IMR-90 (cell line): ENCODE measurements at regions not wholly inside any gene's neighbourhood (a gene's known extent, or its start where the extent isn't known, plus 50 kb on each side); places are given as distances from the start of the nearest gene placed in this dataset.

Source experiments
- ATAC-seq: fragments of 200-7000 bp; cut with Tn5 transposase; 2 replicates; pipeline ENCODE4 v1.9.1; 2020; ENCODE audit warnings: low read depth, mild to moderate bottlenecking, moderate library complexity
- BruUV-seq: library from RNA; stranded (reverse); fragments of 400-500 nt; replicated peaks from 2 replicates; lab custom pipeline; 2021; lab: Mats Ljungman, UMichigan
- CTCF ChIA-PET: fragments of 300-600 bp; formaldehyde crosslinking; extraction: SDS; loops from one replicate; lab custom pipeline; 2021; ENCODE audit warnings: antibody characterized with exemption; lab: Yijun Ruan, JAX
- POLR2A ChIA-PET: fragments of 300-600 bp; sonication (Branson Sonifier 250); formaldehyde crosslinking; loops from one replicate; lab custom pipeline; 2022; ENCODE audit warnings: antibody characterized with exemption; ENCODE audit not compliant: unreplicated experiment; lab: Charles Lee
- DNase-seq: peaks from one replicate; pipeline ENCODE4 v3.0.0; 2013
- H2AFZ ChIP-seq: replicated peaks from 2 replicates; pipeline ENCODE3; 2013; ENCODE audit warnings: low read length, mild to moderate bottlenecking; ENCODE audit not compliant: poor library complexity
- H2AK5ac ChIP-seq: 2 replicates; pipeline ENCODE4 v1.6.1; 2013; ENCODE audit warnings: low read depth, low read length, inconsistent platforms
- H2AK9ac ChIP-seq: replicated peaks from 2 replicates; pipeline ENCODE3; 2013; ENCODE audit warnings: mild to moderate bottlenecking, low read depth, low read length, moderate library complexity; ENCODE audit not compliant: poor library complexity
- H2BK120ac ChIP-seq: 2 replicates; pipeline ENCODE4 v1.6.1; 2013; ENCODE audit warnings: low read depth, low read length, inconsistent platforms
- H2BK15ac ChIP-seq: 3 replicates; pipeline ENCODE4 v1.6.1; 2013; ENCODE audit warnings: low read depth, low read length, inconsistent platforms
- H2BK20ac ChIP-seq: 2 replicates; pipeline ENCODE4 v1.6.1; 2013; ENCODE audit warnings: low read depth, mild to moderate bottlenecking, inconsistent platforms, low read length, moderate library complexity
- H2BK5ac ChIP-seq: 2 replicates; pipeline ENCODE4 v1.6.1; 2013; ENCODE audit warnings: mild to moderate bottlenecking, low read depth, low read length, inconsistent platforms; ENCODE audit not compliant: poor library complexity, severe bottlenecking
- H3K14ac ChIP-seq: replicated peaks from 2 replicates; pipeline ENCODE4 v1.6.1; 2013; ENCODE audit warnings: low read depth, low read length, inconsistent platforms
- H3K18ac ChIP-seq: 2 replicates; pipeline ENCODE4 v1.6.1; 2013; ENCODE audit warnings: low read depth, low read length, control low read depth
- H3K23ac ChIP-seq: 2 replicates; pipeline ENCODE4 v1.6.1; 2013; ENCODE audit warnings: low read depth, low read length, inconsistent platforms
- H3K27ac ChIP-seq: 2 replicates; pipeline ENCODE4 v1.5.1; 2013; ENCODE audit warnings: mild to moderate bottlenecking, control low read depth, low read length; ENCODE audit not compliant: insufficient read depth
- H3K27me3 ChIP-seq: 2 replicates; pipeline ENCODE4 v1.6.1; 2013; ENCODE audit warnings: low read length; ENCODE audit not compliant: control insufficient read depth, insufficient read depth
- H3K36me3 ChIP-seq: 2 replicates; pipeline ENCODE4 v1.6.1; 2013; ENCODE audit warnings: low read length, mixed read lengths; ENCODE audit not compliant: control insufficient read depth, insufficient read depth
- H3K4ac ChIP-seq: 2 replicates; pipeline ENCODE4 v1.6.1; 2013; ENCODE audit warnings: low read depth, low read length, inconsistent platforms
- H3K4me1 ChIP-seq: 2 replicates; pipeline ENCODE4 v1.6.1; 2013; ENCODE audit warnings: low read length, mixed read lengths; ENCODE audit not compliant: control insufficient read depth, insufficient read depth
- H3K4me2 ChIP-seq: 2 replicates; pipeline ENCODE4 v1.6.1; 2013; ENCODE audit warnings: low read depth, mild to moderate bottlenecking, control low read depth, low read length, moderate library complexity
- H3K4me3 ChIP-seq: 2 replicates; pipeline ENCODE4 v1.5.1; 2013; ENCODE audit warnings: low read depth, mild to moderate bottlenecking, control low read depth, low read length, moderate library complexity; ENCODE audit not compliant: insufficient read depth
- H3K56ac ChIP-seq: 2 replicates; pipeline ENCODE4 v1.6.1; 2013; ENCODE audit warnings: low read length, inconsistent platforms; ENCODE audit not compliant: insufficient read depth; ENCODE audit errors: extremely low read depth
- H3K79me1 ChIP-seq, 2 experiments: 2 replicates each; pipeline ENCODE4 v1.6.1; 2013; ENCODE audit warnings: low read length in 2 of 2, inconsistent platforms in 1 of 2, low read depth in 1 of 2
- H3K9ac ChIP-seq: 2 replicates; pipeline ENCODE4 v1.6.1; 2013; ENCODE audit warnings: low read depth, low read length, control low read depth
- H3K9me1 ChIP-seq: 2 replicates; pipeline ENCODE4 v1.6.1; 2013; ENCODE audit warnings: low read length, inconsistent platforms; ENCODE audit not compliant: insufficient read depth
- H3K9me3 ChIP-seq: 2 replicates; pipeline ENCODE4 v1.6.1; 2013; ENCODE audit warnings: low read length; ENCODE audit not compliant: control insufficient read depth, insufficient read depth
- H4K20me1 ChIP-seq: 2 replicates; pipeline ENCODE4 v1.6.1; 2013; ENCODE audit warnings: low read length, inconsistent platforms; ENCODE audit not compliant: insufficient read depth
- H4K5ac ChIP-seq: 2 replicates; pipeline ENCODE4 v1.6.1; 2013; ENCODE audit warnings: mild to moderate bottlenecking, low read depth, low read length, control low read depth
- H4K8ac ChIP-seq, 2 experiments: 2 replicates each; pipeline ENCODE4 v1.6.1; 2013; ENCODE audit warnings: low read depth in 2 of 2, low read length in 2 of 2, control low read depth in 1 of 2, inconsistent platforms in 1 of 2
- H4K91ac ChIP-seq: 2 replicates; pipeline ENCODE4 v1.6.1; 2013; ENCODE audit warnings: low read depth, low read length, inconsistent platforms; ENCODE audit not compliant: insufficient read depth
- BHLHE40 ChIP-seq: fragments of 150-350 bp; IDR thresholded peaks from 2 replicates; pipeline ENCODE4 v1.6.1; 2016; ENCODE audit warnings: mild to moderate bottlenecking, low read depth, low read length
- CEBPB ChIP-seq: IDR thresholded peaks from 2 replicates; pipeline ENCODE4 v1.6.1; 2012; ENCODE audit warnings: low read depth, low read length, improper control_type of control experiment
- CHD1 ChIP-seq: IDR thresholded peaks from 2 replicates; pipeline ENCODE4 v1.6.1; 2012; ENCODE audit warnings: low read depth, low read length, improper control_type of control experiment
- FOS ChIP-seq: fragments of 150-350 bp; IDR thresholded peaks from 2 replicates; pipeline ENCODE4 v1.6.1; 2016; ENCODE audit warnings: low read depth, low read length
- MAFK ChIP-seq: IDR thresholded peaks from 2 replicates; pipeline ENCODE4 v1.6.1; 2012; ENCODE audit warnings: low read depth, low read length, improper control_type of control experiment
- MAZ ChIP-seq: IDR thresholded peaks from 2 replicates; pipeline ENCODE4 v1.6.1; 2012; ENCODE audit warnings: low read depth, mild to moderate bottlenecking, low read length, improper control_type of control experiment, moderate library complexity, borderline replicate concordance
- MXI1 ChIP-seq: IDR thresholded peaks from 2 replicates; pipeline ENCODE4 v1.6.1; 2012; ENCODE audit warnings: low read depth, mild to moderate bottlenecking, low read length, moderate library complexity, borderline replicate concordance
- NFE2L2 ChIP-seq: fragments of 150-350 bp; IDR thresholded peaks from 2 replicates; pipeline ENCODE4 v1.6.1; 2016; ENCODE audit warnings: low read depth, mild to moderate bottlenecking, low read length
- POLR2A ChIP-seq: IDR thresholded peaks from 2 replicates; pipeline ENCODE4 v1.6.1; 2012; ENCODE audit warnings: mild to moderate bottlenecking, low read depth, low read length
- RAD21 ChIP-seq: IDR thresholded peaks from 2 replicates; pipeline ENCODE4 v1.6.1; 2012; ENCODE audit warnings: low read length, improper control_type of control experiment
- RCOR1 ChIP-seq: IDR thresholded peaks from 2 replicates; pipeline ENCODE4 v1.6.1; 2012; ENCODE audit warnings: mild to moderate bottlenecking, low read length, improper control_type of control experiment; ENCODE audit not compliant: insufficient replicate concordance
- RFX5 ChIP-seq: IDR thresholded peaks from 2 replicates; pipeline ENCODE4 v1.8.0; 2012; ENCODE audit warnings: low read depth, mild to moderate bottlenecking, low read length, moderate library complexity
- SMC3 ChIP-seq: fragments of 150-350 bp; IDR thresholded peaks from 2 replicates; pipeline ENCODE4 v1.6.1; 2016; ENCODE audit warnings: low read depth, mild to moderate bottlenecking, antibody characterized with exemption, low read length, moderate library complexity
- WGBS, 2 experiments: methylation state at CpG; one replicate each; pipeline versions ENCODE4 v1.1.5 to v1.1.7; 2013; ENCODE audit warnings: missing lambda C conversion rate in 2 of 2; ENCODE audit not compliant: insufficient read length in 1 of 2; ENCODE audit errors: extremely low coverage in 2 of 2; 5-methylcytosine and 5-hydroxymethylcytosine counted together
- dilution Hi-C: fragments of 300-500 bp; cut with HindIII; formaldehyde crosslinking; loops from one replicate; pipeline ENCODE4 v1.14.3; 2018; ENCODE audit warnings: low sequenced_read_pairs; ENCODE audit not compliant: unreplicated experiment
- in situ Hi-C: fragments of 300-500 bp; cut with MboI; formaldehyde crosslinking; loops from 3 replicates; pipeline ENCODE4 v1.14.3; 2019; ENCODE audit warnings: low sequenced_read_pairs, inconsistent platforms, mixed read lengths
- intact Hi-C: fragments of 100-400 bp; cut with micrococcal nuclease; formaldehyde crosslinking; loops from 2 replicates; pipeline ENCODE4 v1.10.0; 2022
- TF ChIP-seq, protein P1 (sequence below): fragments of 150-350 bp; IDR thresholded peaks from 2 replicates; pipeline ENCODE4 v1.6.1; 2017; ENCODE audit warnings: mild to moderate bottlenecking, antibody characterized with exemption, low read length, low read depth
- TF ChIP-seq, protein P2 (sequence below): conservative IDR thresholded peaks from 2 replicates; pipeline ENCODE4 v1.5.1; 2012; ENCODE audit warnings: mild to moderate bottlenecking, low read depth, low read length, improper control_type of control experiment
- TF ChIP-seq, protein P3 (sequence below): fragments of 150-350 bp; IDR thresholded peaks from 2 replicates; pipeline ENCODE4 v1.6.1; 2016; ENCODE audit warnings: low read depth, mild to moderate bottlenecking, low read length, moderate library complexity, borderline replicate concordance

DNA sequence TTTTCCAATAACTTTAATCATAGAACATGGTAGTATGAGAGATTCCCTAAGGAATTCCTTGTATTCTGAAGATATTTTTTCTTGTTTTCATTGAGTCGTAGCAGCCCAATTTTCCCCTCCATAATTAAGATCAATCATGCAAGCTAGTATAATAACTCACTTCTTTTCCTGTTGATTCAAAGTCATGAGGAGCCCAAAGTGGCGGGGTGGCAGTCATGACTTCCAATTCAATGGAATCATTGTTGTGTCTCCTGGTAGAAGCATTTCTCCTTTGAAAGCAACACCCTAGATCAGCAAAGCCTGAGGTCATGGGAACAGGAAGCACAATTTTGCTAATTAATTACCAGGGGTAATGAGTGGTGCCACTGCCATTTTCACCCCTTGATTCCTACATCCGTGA lies 77.6 kb upstream of the MAGI2 start:
- H3K27ac ChIP-seq, result no peak overlapping the region
- peaks cover 4% of the 10 kb centered on the region for H3K4me1 ChIP-seq
- no peak overlapping the region for H2BK120ac ChIP-seq
- H2BK5ac ChIP-seq, result no peak overlapping the region
- H2AK9ac ChIP-seq, result no peak overlapping the region
- H3K56ac ChIP-seq, result no peak overlapping the region
- POLR2A ChIA-PET, result no interaction called here
- no peak overlapping the region for H3K23ac ChIP-seq
- DNase-seq (no peak), ATAC-seq (no peak)
- H3K4me2 ChIP-seq, result no peak overlapping the region
- H3K18ac ChIP-seq, result no peak overlapping the region
- TF ChIP-seq FOS (no peak), MAFK (no peak), SMC3 (no peak), RAD21 (no peak), RCOR1 (no peak), MAZ (no peak), BHLHE40 (no peak), CHD1 (no peak), CEBPB (no peak), RFX5 (no peak), MXI1 (no peak), POLR2A (no peak), NFE2L2 (no peak)
- TF ChIP-seq, protein P1, sequence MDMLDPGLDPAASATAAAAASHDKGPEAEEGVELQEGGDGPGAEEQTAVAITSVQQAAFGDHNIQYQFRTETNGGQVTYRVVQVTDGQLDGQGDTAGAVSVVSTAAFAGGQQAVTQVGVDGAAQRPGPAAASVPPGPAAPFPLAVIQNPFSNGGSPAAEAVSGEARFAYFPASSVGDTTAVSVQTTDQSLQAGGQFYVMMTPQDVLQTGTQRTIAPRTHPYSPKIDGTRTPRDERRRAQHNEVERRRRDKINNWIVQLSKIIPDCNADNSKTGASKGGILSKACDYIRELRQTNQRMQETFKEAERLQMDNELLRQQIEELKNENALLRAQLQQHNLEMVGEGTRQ, result no peak
- TF ChIP-seq, protein P2, sequence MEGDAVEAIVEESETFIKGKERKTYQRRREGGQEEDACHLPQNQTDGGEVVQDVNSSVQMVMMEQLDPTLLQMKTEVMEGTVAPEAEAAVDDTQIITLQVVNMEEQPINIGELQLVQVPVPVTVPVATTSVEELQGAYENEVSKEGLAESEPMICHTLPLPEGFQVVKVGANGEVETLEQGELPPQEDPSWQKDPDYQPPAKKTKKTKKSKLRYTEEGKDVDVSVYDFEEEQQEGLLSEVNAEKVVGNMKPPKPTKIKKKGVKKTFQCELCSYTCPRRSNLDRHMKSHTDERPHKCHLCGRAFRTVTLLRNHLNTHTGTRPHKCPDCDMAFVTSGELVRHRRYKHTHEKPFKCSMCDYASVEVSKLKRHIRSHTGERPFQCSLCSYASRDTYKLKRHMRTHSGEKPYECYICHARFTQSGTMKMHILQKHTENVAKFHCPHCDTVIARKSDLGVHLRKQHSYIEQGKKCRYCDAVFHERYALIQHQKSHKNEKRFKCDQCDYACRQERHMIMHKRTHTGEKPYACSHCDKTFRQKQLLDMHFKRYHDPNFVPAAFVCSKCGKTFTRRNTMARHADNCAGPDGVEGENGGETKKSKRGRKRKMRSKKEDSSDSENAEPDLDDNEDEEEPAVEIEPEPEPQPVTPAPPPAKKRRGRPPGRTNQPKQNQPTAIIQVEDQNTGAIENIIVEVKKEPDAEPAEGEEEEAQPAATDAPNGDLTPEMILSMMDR, result no peak
- TF ChIP-seq, protein P3, sequence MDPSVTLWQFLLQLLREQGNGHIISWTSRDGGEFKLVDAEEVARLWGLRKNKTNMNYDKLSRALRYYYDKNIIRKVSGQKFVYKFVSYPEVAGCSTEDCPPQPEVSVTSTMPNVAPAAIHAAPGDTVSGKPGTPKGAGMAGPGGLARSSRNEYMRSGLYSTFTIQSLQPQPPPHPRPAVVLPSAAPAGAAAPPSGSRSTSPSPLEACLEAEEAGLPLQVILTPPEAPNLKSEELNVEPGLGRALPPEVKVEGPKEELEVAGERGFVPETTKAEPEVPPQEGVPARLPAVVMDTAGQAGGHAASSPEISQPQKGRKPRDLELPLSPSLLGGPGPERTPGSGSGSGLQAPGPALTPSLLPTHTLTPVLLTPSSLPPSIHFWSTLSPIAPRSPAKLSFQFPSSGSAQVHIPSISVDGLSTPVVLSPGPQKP, result no peak
- H2AFZ ChIP-seq, result no peak overlapping the region
- no peak overlapping the region for H3K4ac ChIP-seq
- no peak overlapping the region for H2AK5ac ChIP-seq
- H3K9me3 ChIP-seq, result no peaks in the 10 kb centered on the region
- intact Hi-C loops (no loop called here), dilution Hi-C loops (no loop called here), in situ Hi-C loops (no loop called here)
- no peak overlapping the region for H4K8ac ChIP-seq
- H4K20me1 ChIP-seq, result no peaks in the 10 kb centered on the region
- H3K4me3 ChIP-seq, result no peak overlapping the region
- H3K9me1 ChIP-seq, result no peaks in the 10 kb centered on the region
- H2BK15ac ChIP-seq, result no peak overlapping the region; the same call in 2 of the 3 replicates
- no TSS peak for BruUV-seq
- no peaks in the 10 kb centered on the region for H3K27me3 ChIP-seq
- H3K36me3 ChIP-seq, result no peaks in the 10 kb centered on the region
- 0 out of 2 replicates have a peak overlapping the region, but pooled peaks have one; percentile 8 for H3K14ac ChIP-seq
- no peak overlapping the region for H4K5ac ChIP-seq
- no peak overlapping the region for H4K91ac ChIP-seq
- CTCF ChIA-PET, result no interaction called here
- no peaks in the 10 kb centered on the region for H3K79me1 ChIP-seq
- H2BK20ac ChIP-seq, result peak overlapping the region; percentile 22; the same call in 1 of the 2 replicates
- WGBS, 2 experiments, result no CpG with 5 or more reads among the region's 3 CpGs
- H3K9ac ChIP-seq, result no peak overlapping the region
